Muscle of arm (tissue), 1 donor: ENCODE measurements at regions not wholly inside any gene's neighbourhood (a gene's known extent, or its start where the extent isn't known, plus 50 kb on each side); places are given as distances from the start of the nearest gene placed in this dataset.

Source experiments
- DNase-seq: peaks from one replicate; pipeline ENCODE4 v3.0.0-alpha.2; 2013

- DNase-seq = no peak
Observed at GRCh38 chr6:14274546-14275492, 157.2 kb downstream of the CD83 start.

- DNase-seq = peak; percentile 51
Observed at GRCh38 chr6:14275493-14275851, 157.9 kb downstream of the CD83 start.

DNA sequence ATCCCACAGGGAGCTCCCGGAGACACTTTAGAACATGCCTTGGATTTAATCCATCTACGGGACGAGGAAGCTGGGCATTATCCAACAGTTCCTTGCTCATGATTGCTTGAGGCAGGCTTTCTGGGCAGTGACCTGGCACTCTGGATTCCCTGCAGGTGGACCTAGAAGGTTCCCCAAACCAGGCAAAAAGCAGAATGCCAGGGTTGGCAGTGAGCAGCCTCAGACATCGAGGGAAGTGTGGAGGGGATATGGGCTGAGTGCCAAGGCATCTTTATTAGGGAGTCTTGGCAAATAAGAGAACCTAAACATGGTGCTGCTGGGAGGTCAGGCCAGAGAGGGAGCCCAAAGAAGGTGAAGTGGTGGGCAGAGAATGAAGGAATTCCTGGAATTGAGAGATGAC lies 158.5 kb downstream of the CD83 start:
- DNase-seq = no peak

DNA sequence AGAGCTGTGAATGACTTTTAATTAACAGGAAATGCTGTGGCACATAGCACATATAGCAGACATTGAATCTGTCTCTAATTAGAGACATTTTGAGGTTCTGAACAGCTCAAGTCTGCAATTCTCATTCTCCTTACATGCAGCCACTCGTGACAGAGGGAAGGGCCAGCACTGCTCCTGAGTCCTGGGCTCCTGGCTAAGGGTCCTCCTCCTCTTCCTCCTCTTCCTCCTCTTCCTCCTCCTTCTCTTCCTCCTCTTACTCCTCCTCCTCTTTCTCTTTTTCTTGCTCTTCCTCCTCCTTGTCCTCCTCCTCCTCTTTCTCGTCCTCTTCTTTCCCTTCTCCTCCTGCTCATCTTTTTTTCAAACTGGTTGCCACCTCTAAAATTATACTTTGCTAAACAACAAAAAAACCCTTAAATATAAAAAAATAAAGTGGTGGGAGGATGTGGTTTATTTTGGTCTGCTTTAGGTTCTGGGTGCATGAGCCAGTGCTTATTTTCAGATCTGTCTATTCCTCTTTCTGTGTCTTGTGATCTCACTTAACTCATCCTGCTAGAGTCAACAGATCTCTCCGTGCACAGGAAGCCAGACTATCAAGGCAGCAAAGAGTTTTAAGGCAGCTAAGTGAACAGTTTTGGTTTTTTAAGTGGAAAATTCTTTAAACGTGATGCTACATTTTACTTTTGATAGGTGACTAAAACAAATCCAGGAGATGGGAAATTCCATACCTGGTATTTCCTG lies 159.3 kb downstream of the CD83 start:
- DNase-seq = no peak

- DNase-seq = no peak
Observed at GRCh38 chr6:14277405-14277930, 159.9 kb downstream of the CD83 start.

GRCh38 chr6:14278006-14278405 lies 160.4 kb downstream of the CD83 start:
- no peak for DNase-seq

DNA sequence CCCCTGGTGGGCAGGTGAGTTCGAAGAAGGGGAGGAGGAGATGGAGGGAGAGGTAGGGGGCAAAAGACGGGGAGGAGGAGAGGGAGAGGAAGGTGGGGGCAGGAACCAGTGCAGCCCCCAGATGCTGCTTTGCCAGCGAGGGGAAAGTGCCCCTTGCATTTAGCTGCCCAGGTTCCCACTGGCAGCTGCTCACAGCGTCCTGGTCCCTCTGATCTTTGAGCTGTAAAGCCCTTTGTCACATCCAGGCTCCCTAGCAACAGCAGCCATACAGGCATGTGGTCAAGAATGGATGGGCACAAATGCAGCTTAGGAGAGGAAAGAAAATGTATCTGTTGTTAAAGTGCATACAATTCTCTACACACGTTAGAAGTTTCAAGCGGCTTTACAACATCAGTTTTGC lies 160.9 kb downstream of the CD83 start:
- no peak for DNase-seq

DNA sequence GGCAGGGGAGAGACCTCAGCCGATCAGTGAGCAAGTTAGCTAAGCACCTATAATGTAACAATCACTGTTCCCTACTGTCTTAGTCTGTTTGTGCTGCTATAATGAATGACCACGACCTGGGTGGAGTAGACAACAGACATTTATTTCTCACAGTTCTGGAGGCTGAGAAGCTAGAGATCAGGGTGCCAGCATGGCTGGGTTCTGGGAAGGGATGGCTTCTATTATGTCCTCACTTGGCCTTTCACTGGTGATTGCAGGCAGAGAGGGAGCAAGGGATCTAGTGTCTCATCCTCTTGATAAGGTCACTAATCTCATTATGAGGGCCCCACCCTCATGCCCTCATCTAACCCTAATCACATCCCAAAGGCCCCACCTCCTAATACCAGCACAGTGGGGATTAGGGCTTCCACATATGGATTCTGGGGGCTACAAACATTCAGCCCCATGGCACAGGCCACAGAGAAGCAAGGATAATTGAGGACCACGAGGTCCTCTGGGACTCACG lies 162.5 kb downstream of the CD83 start:
- DNase-seq = no peak

DNA sequence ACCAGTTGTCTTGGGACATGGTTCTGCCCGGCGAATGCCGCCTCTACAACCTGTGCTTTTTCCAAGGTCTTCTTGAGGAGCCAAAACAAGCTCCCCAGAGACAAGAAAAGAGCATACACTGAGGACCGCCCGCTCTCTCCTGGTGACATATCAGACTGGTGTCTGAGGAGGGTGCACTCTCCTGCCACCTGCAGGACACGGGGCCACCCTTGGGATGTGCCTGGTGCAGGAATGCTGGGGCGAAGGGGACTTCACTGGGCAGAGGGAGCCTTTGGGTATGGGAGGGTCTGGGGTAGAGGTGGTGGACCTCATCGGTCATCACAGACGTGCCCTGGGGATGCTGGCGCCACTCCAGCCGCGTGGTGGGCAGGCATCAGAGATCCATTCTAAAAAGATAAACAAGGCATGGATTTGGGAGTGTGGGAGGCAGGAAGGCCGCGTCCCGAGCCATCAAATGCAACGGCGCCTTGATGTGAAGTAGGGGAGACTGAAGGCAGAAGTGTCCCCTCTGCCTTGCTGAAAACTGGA lies 163.3 kb downstream of the CD83 start:
- DNase-seq = no peak

GRCh38 chr6:14281811-14282660 lies 164.5 kb downstream of the CD83 start:
- DNase-seq = no peak

DNA sequence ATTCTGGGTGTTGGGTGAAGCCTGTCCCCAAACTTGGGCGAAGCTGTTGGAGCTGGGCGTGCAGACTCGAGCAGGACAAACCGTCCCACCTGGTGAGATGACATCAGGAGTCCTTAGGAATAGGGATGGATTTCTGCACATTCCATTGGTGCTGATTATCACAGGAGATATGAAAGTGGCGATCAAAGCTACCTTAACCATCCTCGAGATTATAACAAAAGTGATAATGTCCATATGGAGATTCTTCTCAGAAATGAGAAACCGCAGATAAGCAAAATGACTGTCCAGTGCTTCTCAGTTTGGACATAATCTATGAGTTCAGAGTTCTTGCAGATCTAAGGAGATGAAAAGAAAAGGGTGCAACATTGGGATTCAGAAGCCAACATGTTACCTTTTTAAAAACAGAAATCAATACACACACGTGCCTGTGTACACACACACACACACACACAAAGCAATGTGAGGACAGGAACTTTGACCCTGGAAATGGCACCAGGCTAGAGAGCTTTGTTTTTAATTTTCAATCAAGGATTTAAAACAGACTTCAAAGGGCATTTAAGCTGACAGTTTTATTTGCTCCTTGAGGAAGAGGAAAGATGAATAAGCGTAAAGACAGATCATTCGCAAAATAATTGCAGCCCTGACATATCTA lies 165.4 kb downstream of the CD83 start:
- no peak for DNase-seq

DNA sequence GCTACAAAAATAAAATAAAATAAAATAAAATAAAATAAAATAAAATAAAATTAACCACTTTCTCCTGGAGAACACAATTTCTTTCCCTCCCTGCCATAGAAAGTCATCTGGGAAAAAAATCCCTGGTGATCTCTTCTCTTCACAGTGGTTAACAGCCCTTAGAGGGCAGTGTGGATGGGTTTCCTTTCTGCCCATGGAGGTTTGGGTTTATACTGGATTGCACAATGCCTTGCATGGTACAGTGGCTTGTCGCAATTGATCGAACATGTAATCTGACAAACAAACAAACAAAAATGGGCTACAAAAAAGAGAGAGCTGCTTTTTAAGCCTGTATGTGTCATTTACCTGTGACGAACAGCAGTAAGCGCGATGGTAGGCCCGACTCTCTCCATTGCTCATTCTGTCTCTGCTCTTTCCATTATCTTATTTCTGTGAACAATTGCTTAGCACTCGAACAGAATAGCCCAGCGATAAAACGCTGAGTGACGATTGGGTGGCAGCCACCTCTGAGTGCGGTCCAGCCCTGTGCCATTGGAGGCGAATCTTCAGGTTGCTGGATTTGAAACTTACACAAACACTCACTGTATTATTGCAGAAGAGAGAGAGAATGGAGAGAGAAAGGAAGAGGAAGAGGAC lies 166.1 kb downstream of the CD83 start:
- DNase-seq = no peak

- DNase-seq = peak; percentile 49
Observed at GRCh38 chr6:14284969-14285590, 167.5 kb downstream of the CD83 start.

DNA sequence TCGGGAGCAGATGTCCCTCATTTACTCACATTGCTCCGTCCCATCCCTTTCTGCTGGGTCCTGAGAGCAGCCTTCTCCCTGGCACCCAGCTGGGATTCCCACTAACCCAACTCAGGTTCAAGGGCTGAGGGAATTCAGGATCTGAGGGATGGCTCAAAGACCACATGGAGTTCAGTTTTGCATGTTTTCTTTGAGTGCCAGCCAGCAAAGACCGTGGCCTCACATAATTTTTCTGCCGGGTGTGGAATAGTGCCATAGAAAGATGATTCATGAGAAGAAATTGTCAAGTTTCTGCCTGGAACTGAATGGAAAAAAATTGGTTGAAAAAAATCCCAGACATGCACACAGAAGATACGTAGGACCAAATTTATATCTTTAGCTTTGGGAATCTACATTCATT lies 168.6 kb downstream of the CD83 start:
- peak; percentile 68 for DNase-seq

GRCh38 chr6:14286634-14287428 lies 169.3 kb downstream of the CD83 start:
- DNase-seq = no peak

DNA sequence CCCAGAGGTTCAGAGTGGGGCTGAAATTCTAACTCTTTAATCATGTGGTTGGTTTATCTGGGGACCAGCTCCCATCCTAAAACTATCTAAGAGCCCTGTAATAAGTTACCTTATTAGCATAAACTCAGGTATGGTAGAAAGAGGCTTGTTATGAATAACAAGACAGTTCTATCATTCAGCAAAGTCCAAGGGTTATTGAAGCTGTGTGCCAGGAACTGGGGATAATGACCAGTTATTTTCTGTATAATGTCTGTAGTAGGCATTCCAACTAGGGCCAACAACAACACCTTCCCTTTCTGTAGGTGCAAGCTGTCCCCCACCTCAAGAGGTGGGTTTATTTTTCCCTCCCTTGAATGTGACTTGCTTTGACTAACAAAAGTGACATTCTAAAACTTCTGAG lies 170.1 kb downstream of the CD83 start:
- DNase-seq = no peak

GRCh38 chr6:14288910-14289309 lies 171.3 kb downstream of the CD83 start:
- DNase-seq = no peak

GRCh38 chr6:14290041-14290771 lies 172.6 kb downstream of the CD83 start:
- no peak for DNase-seq
